HG03175 (cell line): ENCODE measurements at regions not wholly inside any gene's neighbourhood (a gene's known extent, or its start where the extent isn't known, plus 50 kb on each side); places are given as distances from the start of the nearest gene placed in this dataset.

ENCODE experiments used
- ATAC-seq: cut with Tn5 transposase; IDR thresholded peaks from one replicate; pipeline ENCODE4 v1.9.1; 2021; ENCODE audit warnings: mild to moderate bottlenecking, moderate library complexity; ENCODE audit not compliant: unreplicated experiment

DNA sequence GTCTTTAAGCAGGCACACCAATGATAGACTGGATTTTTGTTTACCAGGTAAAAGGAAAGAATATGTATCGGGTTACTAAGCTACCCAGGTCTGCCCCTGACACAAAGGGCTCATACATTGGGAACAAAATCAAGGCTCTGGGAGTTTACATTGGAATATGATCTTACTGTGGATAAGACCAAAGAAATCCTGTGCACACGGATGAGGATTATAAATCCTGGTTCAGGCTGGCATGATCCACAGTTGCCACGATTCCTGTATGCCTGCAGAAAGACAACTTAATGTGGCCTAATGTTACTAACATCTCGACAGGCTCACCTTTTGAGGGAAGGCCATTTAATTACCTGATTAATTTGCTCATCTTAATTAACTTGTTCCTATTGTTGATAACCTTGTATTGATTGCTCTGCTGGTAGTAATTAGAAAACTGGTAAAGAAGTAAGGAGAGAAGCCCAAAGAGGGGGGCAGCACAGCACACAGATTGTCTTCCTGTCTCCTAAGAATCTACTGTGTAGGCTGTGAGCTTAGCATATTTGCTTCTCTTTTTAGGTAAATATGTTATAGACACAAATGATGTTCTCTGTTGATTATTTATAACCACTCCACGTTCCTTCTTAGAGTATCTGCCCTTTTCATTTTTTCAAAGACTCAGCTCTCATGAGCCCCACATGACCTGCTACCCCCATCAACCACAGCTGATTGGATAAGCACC lies 51.0 kb upstream of the TOX3 start:
- ATAC-seq: no peak

DNA sequence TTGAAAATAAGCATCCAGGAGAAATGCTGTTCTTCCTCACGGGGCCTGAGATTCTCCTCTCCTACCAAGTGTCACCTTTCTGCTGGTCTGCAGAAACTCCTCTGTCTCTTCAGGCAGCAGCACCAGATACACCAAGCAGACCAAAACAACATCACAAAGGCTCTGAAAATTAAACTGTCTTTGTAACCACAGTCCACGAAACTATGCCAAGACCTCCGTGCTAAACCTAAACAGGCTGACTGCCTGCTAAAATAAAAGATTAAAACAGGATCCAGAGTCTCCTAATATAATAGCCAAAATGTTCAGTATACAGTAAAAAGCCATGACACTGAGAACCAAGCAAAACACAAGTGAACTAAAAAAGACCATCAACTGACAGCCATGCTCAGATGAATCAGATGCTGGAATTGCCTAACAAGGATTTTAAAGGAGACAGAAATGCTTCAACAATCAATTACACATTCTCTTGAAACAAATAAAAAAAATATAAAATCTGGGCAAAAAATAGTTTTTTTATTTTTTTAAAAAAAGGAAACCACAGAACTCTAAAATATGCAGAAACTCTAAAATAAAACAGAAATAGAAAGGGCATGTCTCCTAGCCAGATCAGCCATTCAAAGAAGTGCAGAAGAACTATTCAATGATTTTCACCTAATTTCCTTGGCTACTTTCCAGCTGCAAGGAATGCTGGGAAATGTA lies 50.3 kb upstream of the TOX3 start:
- ATAC-seq: no peak
